ENCODE measurements at regions not wholly inside any gene's neighbourhood (a gene's known extent, or its start where the extent isn't known, plus 50 kb on each side); places are given as distances from the start of the nearest gene placed in this dataset.

DNA sequence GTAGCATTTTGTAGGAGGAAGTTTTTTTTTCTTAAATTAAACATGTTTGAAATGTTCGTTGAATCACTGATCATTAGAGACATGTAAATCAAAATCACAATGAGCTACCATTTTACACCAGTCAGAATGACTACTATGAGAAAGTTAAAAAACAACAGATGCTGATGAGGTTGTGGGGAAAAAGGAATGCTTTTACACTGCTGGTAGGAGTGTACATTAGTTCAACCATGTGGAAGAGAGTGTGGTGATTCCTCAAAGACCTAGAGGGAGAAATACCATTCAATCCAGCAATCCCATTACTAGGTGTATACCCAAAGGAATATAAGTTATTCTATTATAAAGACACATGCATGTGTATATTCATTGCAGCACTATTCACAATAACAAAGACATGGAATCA is 122.0 kb upstream of the ARGLU1 start:
- no peaks in the 10 kb centered on the region for H3K36me3 Mint-ChIP-seq
- no peaks in the 10 kb centered on the region for H3K4me1 Mint-ChIP-seq
- no peak overlapping the region for H3K27ac Mint-ChIP-seq
- ATAC-seq = no peak
- H3K9me3 Mint-ChIP-seq = no peaks in the 10 kb centered on the region
- DNase-seq (ENCODE audit: low spot score in 2 of 2) = no peak
- H3K4me3 Mint-ChIP-seq = no peak overlapping the region

- Mint-ChIP-seq H3K9me3 (no peaks in the 10 kb centered on the region), H3K27ac (no peak overlapping the region), H3K4me1 (no peaks in the 10 kb centered on the region), H3K4me3 (no peak overlapping the region), H3K36me3 (no peaks in the 10 kb centered on the region)
- DNase-seq (ENCODE audit: low spot score in 2 of 2) (no peak), ATAC-seq (no peak)
These were observed 121.0 kb upstream of the ARGLU1 start for GRCh38 chr13:106688940-106689339.

DNA sequence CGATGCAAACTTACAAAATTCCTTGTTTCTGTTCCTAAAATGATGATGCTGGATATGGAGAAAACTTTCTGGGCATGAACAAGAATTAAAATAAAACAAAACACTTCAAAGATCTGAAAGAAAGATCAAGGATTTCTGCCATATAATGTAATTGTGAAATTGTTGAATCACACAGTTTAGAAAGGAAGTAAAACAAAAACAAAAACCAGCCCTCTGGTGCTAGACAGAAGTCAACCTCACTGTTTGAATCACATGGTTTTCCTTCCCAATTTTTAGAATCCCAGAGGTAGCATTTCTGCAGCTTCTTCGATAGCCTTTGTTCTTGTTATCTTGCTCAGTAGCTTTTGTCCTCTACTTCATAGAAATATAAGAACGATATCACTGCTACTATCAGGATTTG is 118.2 kb upstream of the ARGLU1 start:
- Mint-ChIP-seq H3K4me3 (no peak overlapping the region), H3K4me1 (no peaks in the 10 kb centered on the region), H3K9me3 (no peaks in the 10 kb centered on the region), H3K27ac (no peak overlapping the region), H3K36me3 (no peaks in the 10 kb centered on the region)
- ATAC-seq = no peak
- DNase-seq (ENCODE audit: low spot score in 2 of 2) = no peak

DNA sequence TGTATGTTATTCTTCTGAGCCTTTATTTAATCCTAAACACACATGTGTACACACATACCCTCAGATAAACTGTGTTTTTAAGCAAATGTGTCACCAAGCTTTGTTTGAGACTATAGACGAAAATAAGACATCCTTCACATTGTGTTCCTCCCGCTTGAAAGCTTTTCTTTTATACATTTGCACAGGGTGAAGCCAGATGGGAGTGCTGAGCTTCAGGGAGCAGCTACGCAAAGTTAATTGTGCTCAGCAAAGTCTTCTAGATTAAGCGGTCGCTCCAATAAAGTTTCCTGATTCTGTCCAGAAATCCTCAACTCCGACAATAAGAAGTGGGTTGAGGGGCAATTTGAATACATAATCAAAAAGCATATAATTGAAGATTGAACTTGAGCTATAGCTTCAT is 117.2 kb upstream of the ARGLU1 start:
- no peak for ATAC-seq
- Mint-ChIP-seq H3K9me3 (no peaks in the 10 kb centered on the region), H3K4me1 (no peaks in the 10 kb centered on the region), H3K27ac (no peak overlapping the region), H3K4me3 (no peak overlapping the region), H3K36me3 (no peaks in the 10 kb centered on the region)
- DNase-seq (ENCODE audit: low spot score in 2 of 2) = no peak

DNA sequence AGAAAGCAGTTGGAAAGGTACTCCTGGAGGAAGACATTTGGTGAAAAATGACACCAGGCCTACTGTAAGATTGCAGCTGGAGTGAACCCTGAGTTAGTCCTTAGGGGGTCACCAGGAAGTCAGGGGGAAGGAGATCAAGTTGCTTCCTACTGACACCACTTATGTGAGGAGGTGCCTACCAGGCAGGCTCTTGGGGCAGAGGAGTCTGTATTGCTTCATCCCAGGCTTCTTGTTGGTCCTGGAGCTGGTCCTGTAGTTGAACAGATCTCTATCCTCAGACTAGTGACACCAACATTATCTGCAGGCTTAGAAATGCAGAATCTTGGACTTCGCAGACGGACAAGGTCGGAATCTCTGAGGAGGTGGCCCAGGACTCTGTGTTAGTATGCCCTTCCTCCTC is 116.0 kb upstream of the ARGLU1 start:
- Mint-ChIP-seq H3K9me3 (no peaks in the 10 kb centered on the region), H3K27ac (no peak overlapping the region), H3K4me1 (no peaks in the 10 kb centered on the region), H3K36me3 (no peaks in the 10 kb centered on the region), H3K4me3 (no peak overlapping the region)
- ATAC-seq (no peak), DNase-seq (ENCODE audit: low spot score in 2 of 2) (no peak)

DNA sequence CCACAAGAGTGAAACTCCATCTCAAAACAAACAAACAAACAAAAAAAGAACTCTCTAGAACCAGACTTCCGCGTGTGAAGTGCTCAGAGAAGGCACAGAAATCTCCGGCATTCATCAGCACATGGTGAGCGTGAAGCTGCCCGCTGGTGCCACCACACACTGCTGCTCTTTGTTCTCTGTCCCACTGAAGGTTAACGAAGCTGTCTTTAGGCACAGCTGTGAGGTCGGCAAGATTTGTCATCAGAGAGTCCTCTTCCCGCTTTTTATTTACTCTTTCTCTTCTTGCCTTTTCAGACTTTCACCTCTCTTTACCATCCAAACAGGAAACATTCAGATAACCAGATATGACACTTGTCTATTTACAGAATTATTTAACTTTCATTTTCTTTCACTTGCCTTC is 115.2 kb upstream of the ARGLU1 start:
- Mint-ChIP-seq H3K36me3 (no peaks in the 10 kb centered on the region), H3K4me1 (no peaks in the 10 kb centered on the region), H3K9me3 (no peaks in the 10 kb centered on the region), H3K27ac (no peak overlapping the region), H3K4me3 (no peak overlapping the region)
- no peak for DNase-seq (ENCODE audit: low spot score in 2 of 2)
- ATAC-seq = no peak

DNA sequence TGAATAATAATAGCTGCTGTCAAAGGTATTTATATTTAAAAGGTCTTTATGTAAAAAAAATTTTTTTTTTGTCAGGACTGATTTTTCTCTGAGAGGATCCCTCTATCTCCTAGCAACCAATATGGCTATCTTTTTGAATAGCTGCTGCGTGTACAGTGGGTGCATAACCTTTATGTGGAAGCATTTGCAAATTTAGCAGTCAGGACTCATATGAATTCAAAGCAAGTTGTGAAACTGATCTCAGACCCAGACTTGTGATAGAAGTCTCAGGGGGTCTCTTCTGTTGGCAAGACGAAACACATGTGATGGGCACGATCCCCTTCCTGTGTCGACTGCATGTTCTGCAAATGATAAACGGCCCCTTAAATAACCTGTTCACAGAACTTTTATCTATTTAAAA is 114.1 kb upstream of the ARGLU1 start:
- H3K9me3 Mint-ChIP-seq = no peaks in the 10 kb centered on the region
- no peaks in the 10 kb centered on the region for H3K4me1 Mint-ChIP-seq
- ATAC-seq (no peak), DNase-seq (ENCODE audit: low spot score in 2 of 2) (no peak)
- H3K36me3 Mint-ChIP-seq = no peaks in the 10 kb centered on the region
- no peak overlapping the region for H3K4me3 Mint-ChIP-seq
- no peak overlapping the region for H3K27ac Mint-ChIP-seq

GRCh38 chr13:106681536-106681935 is 113.6 kb upstream of the ARGLU1 start:
- H3K4me3 Mint-ChIP-seq = no peak overlapping the region

GRCh38 chr13:106680796-106681472 is 113.0 kb upstream of the ARGLU1 start:
- Mint-ChIP-seq H3K4me3 (no peak overlapping the region), H3K4me1 (no peaks in the 10 kb centered on the region), H3K36me3 (no peaks in the 10 kb centered on the region), H3K27ac (no peak overlapping the region), H3K9me3 (no peaks in the 10 kb centered on the region)
- no peak for DNase-seq (ENCODE audit: low spot score in 2 of 2)
- ATAC-seq = no peak

More at GRCh38 chr13:106681536-106681935, 113.6 kb upstream of the ARGLU1 start:
- H3K9me3 Mint-ChIP-seq = no peaks in the 10 kb centered on the region
- ATAC-seq = no peak
- no peaks in the 10 kb centered on the region for H3K36me3 Mint-ChIP-seq
- no peaks in the 10 kb centered on the region for H3K4me1 Mint-ChIP-seq
- H3K27ac Mint-ChIP-seq = no peak overlapping the region
- no peak for DNase-seq (ENCODE audit: low spot score in 2 of 2)

- no peaks in the 10 kb centered on the region for H3K9me3 Mint-ChIP-seq
These were observed 110.9 kb upstream of the ARGLU1 start for GRCh38 chr13:106678646-106679418.

GRCh38 chr13:106675311-106675710 is 107.4 kb upstream of the ARGLU1 start:
- ATAC-seq (no peak), DNase-seq (ENCODE audit: low spot score in 2 of 2) (no peak)
- Mint-ChIP-seq H3K27ac (no peak overlapping the region), H3K4me3 (no peak overlapping the region), H3K4me1 (no peaks in the 10 kb centered on the region), H3K9me3 (no peaks in the 10 kb centered on the region), H3K36me3 (no peaks in the 10 kb centered on the region)

More at GRCh38 chr13:106678646-106679418, 110.9 kb upstream of the ARGLU1 start:
- Mint-ChIP-seq H3K27ac (no peak overlapping the region), H3K4me1 (no peaks in the 10 kb centered on the region), H3K4me3 (no peak overlapping the region), H3K36me3 (no peaks in the 10 kb centered on the region)
- ATAC-seq (no peak), DNase-seq (ENCODE audit: low spot score in 2 of 2) (no peak)

- DNase-seq (ENCODE audit: low spot score in 2 of 2) (no peak), ATAC-seq (no peak)
- Mint-ChIP-seq H3K4me1 (no peaks in the 10 kb centered on the region), H3K27ac (no peak overlapping the region), H3K9me3 (no peaks in the 10 kb centered on the region), H3K36me3 (no peaks in the 10 kb centered on the region), H3K4me3 (no peak overlapping the region)
These were observed 93.0 kb upstream of the ARGLU1 start for GRCh38 chr13:106660746-106661625.

GRCh38 chr13:106657104-106657503 is 89.2 kb upstream of the ARGLU1 start:
- no peak for DNase-seq (ENCODE audit: low spot score in 2 of 2)
- no peak overlapping the region for H3K27ac Mint-ChIP-seq
- H3K4me1 Mint-ChIP-seq = no peaks in the 10 kb centered on the region
- no peaks in the 10 kb centered on the region for H3K9me3 Mint-ChIP-seq
- no peaks in the 10 kb centered on the region for H3K36me3 Mint-ChIP-seq
- no peak overlapping the region for H3K4me3 Mint-ChIP-seq
- ATAC-seq = no peak

GRCh38 chr13:106656186-106656585 is 88.2 kb upstream of the ARGLU1 start:
- H3K36me3 Mint-ChIP-seq = no peaks in the 10 kb centered on the region
- no peaks in the 10 kb centered on the region for H3K9me3 Mint-ChIP-seq
- no peak overlapping the region for H3K4me3 Mint-ChIP-seq
- H3K4me1 Mint-ChIP-seq = no peaks in the 10 kb centered on the region
- DNase-seq (ENCODE audit: low spot score in 2 of 2) = no peak
- ATAC-seq = no peak
- H3K27ac Mint-ChIP-seq = no peak overlapping the region

- Mint-ChIP-seq H3K27ac (no peak overlapping the region), H3K4me3 (no peak overlapping the region), H3K36me3 (no peaks in the 10 kb centered on the region), H3K9me3 (no peaks in the 10 kb centered on the region), H3K4me1 (no peaks in the 10 kb centered on the region)
- DNase-seq (ENCODE audit: low spot score in 2 of 2) (no peak), ATAC-seq (no peak)
These were observed 83.5 kb upstream of the ARGLU1 start for GRCh38 chr13:106651442-106651841.

All from stimulated activated effector memory CD8-positive, alpha-beta T cell treated with anti-CD3 and anti-CD28 coated beads, Interleukin-12 subunit alpha, Interleukin-12 subunit beta, amount 100 ng/mL, for 72 hours (primary cell).